ENCODE measurements at regions not wholly inside any gene's neighbourhood (a gene's known extent, or its start where the extent isn't known, plus 50 kb on each side); places are given as distances from the start of the nearest gene placed in this dataset.

DNA sequence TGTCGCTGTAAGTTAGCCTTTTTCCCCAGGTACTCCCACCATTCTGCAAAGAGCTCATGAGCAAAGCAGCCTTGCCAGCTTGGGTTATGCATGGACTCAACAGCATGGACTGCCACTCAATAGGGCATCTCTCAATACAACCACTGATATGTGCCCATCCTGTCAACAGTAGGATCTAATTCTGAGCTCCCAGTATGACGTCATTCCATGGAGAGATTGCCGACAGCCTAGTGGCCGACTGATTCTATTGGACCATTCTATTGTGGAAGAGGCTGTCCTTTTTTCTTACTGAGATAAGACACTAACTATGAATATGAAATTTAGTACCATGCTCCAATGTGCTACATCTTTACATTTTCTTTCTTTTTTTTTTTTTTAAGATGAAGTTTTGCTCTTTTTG is 2389.0 kb upstream of the AGA start:
- Histone ChIP-seq H3K79me2 (ENCODE audit: control insufficient read depth, insufficient read depth, low read length) (no peaks in the 10 kb centered on the region), H3K4me2 (ENCODE audit: low read length) (no peak overlapping the region), H2BK120ac (ENCODE audit: low read depth, low read length) (no peak overlapping the region), H3K79me1 (ENCODE audit: low read length) (no peaks in the 10 kb centered on the region), H3K36me3 (ENCODE audit: control insufficient read depth, insufficient read depth, low read length) (no peaks in the 10 kb centered on the region), H3K4ac (ENCODE audit: low read depth, low read length) (no peak overlapping the region), H2AK5ac (ENCODE audit: low read length) (no peak overlapping the region), H2BK5ac (ENCODE audit: low read length) (no peak overlapping the region), H3K27me3 (ENCODE audit: insufficient read depth, low read length, poor library complexity) (no peaks in the 10 kb centered on the region), H3K9ac (ENCODE audit: low read length) (no peak overlapping the region), H4K5ac (ENCODE audit: low read length) (no peak overlapping the region), H3K4me1 (ENCODE audit: control insufficient read depth, low read depth, low read length) (no peaks in the 10 kb centered on the region), H3K23ac (ENCODE audit: low read length) (no peak overlapping the region), H4K8ac (ENCODE audit: low read depth, low read length) (no peak overlapping the region), H2BK15ac (replicated peaks; ENCODE audit: low read depth) (no peak overlapping the region), H3K27ac (ENCODE audit: low read depth, low read length) (no peak overlapping the region), H3K18ac (ENCODE audit: low read length) (no peak overlapping the region), H3K4me3 (ENCODE audit: low read length) (no peak overlapping the region), H3K56ac (ENCODE audit: low read length) (no peak overlapping the region)
- DNase-seq: no peak
- no CpG with 5 or more reads among the region's 4 CpGs for WGBS (ENCODE audit: extremely low coverage, insufficient coverage, low lambda C conversion rate)

DNA sequence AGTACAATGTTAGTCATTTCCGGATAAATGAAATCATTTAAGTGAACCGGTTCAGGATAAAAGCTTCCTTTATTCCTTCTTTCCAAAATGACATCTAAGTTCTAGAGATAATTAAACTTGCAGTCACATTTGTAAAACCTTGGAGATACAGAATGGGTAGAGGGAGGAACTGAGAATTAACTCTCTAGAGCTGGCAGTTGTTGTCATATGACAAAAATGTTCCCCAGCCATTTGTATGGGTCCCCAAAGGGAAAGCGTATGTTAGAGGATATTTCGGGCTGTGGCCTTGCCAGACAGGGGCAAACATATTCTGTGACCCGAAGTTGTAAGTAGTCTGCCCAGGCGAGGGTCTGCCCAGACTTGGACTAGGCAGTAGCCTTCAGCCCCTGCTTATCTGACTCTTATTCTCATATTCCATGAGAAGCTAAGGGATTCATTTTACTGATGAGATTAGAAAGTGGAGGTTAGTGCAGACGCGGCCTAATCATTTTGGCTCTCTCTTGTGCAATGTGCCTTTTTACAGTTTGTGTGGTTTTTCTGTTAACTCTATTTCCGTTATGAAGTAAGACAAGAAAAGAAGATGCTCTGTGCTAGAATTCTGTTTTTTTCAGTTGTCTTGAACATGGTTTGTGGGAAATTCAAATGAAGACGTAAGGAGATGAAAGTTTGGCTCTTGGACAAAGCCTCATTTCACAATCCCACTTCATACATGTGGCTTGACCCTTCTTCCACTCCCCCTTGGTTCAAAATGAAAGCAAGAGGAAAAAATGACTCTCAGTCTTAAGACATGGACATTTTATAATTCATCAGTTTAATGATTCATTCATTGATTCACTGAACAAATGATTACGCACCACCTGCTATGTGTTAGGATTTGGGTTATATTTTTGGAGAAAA is 2394.2 kb upstream of the AGA start:
- Histone ChIP-seq H3K27ac (ENCODE audit: low read depth, low read length) (no peak overlapping the region), H3K9ac (ENCODE audit: low read length) (no peak overlapping the region)
- no CpG with 5 or more reads among the region's 11 CpGs for WGBS (ENCODE audit: extremely low coverage, insufficient coverage, low lambda C conversion rate)

DNA sequence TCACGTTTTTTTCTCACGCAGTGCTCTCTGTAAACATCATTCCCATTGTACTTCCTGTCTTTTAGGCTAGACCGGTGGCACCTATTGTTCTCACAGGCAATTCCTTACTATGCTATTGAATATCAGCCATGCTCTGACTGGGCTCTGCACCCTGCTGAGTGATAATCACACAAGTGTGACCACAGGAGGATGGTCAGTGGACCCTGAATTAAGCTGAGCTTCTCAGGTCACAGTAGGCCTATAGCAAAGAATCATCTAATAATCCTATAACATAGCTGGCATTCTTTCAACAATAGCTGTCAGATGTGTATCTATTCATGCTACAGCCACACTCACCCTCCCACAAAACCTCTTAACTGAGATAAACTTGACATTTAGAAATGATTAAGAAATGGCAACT is 2399.8 kb upstream of the TENM3 start:
- WGBS (ENCODE audit: extremely low coverage, insufficient coverage, low lambda C conversion rate): no CpG with 5 or more reads among the region's 3 CpGs
- DNase-seq: peak; percentile 96
- no peak overlapping the region for H3K18ac ChIP-seq (ENCODE audit: low read length)

More for the DNA sequence above, 2394.2 kb upstream of the AGA start:
- Histone ChIP-seq H3K79me2 (ENCODE audit: control insufficient read depth, insufficient read depth, low read length) (no peaks in the 10 kb centered on the region), H3K4me1 (ENCODE audit: control insufficient read depth, low read depth, low read length) (no peaks in the 10 kb centered on the region), H3K18ac (ENCODE audit: low read length) (no peak overlapping the region), H3K79me1 (ENCODE audit: low read length) (no peaks in the 10 kb centered on the region), H2BK5ac (ENCODE audit: low read length) (no peak overlapping the region), H2BK120ac (ENCODE audit: low read depth, low read length) (no peak overlapping the region), H3K36me3 (ENCODE audit: control insufficient read depth, insufficient read depth, low read length) (no peaks in the 10 kb centered on the region), H4K5ac (ENCODE audit: low read length) (no peak overlapping the region), H4K8ac (ENCODE audit: low read depth, low read length) (no peak overlapping the region), H3K4me3 (ENCODE audit: low read length) (no peak overlapping the region), H3K27me3 (ENCODE audit: insufficient read depth, low read length, poor library complexity) (no peaks in the 10 kb centered on the region), H3K4ac (ENCODE audit: low read depth, low read length) (no peak overlapping the region), H3K56ac (ENCODE audit: low read length) (no peak overlapping the region), H2AK5ac (ENCODE audit: low read length) (no peak overlapping the region), H3K4me2 (ENCODE audit: low read length) (no peak overlapping the region), H3K23ac (ENCODE audit: low read length) (no peak overlapping the region), H2BK15ac (replicated peaks; ENCODE audit: low read depth) (no peak overlapping the region)
- no peak for DNase-seq

DNA sequence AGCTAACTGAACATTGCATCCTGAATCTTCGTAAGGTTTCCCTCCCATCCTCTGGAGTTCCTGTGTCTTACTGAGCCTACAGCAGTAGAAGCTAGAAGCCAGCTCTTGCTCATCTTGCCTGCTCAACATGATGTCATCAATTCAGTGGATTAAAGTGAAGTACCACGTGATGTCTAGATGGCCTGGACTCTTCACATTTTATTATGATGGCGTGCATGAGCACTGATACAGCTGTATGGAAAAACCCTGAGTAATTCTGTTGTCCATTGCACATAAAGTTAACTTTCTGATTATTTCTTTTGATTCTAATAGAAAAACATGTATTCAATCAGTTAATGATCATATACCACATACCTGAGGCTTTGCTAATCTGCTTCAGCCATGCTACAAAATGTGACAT is 2387.7 kb upstream of the TENM3 start:
- Histone ChIP-seq H2BK5ac (ENCODE audit: low read length) (no peak overlapping the region), H3K36me3 (ENCODE audit: control insufficient read depth, insufficient read depth, low read length) (no peaks in the 10 kb centered on the region), H3K4ac (ENCODE audit: low read depth, low read length) (no peak overlapping the region), H3K56ac (ENCODE audit: low read length) (no peak overlapping the region), H3K4me2 (ENCODE audit: low read length) (no peak overlapping the region), H3K4me3 (ENCODE audit: low read length) (no peak overlapping the region), H3K4me1 (ENCODE audit: control insufficient read depth, low read depth, low read length) (no peaks in the 10 kb centered on the region), H2BK120ac (ENCODE audit: low read depth, low read length) (no peak overlapping the region), H3K79me2 (ENCODE audit: control insufficient read depth, insufficient read depth, low read length) (no peaks in the 10 kb centered on the region), H3K27me3 (ENCODE audit: insufficient read depth, low read length, poor library complexity) (no peaks in the 10 kb centered on the region), H3K18ac (ENCODE audit: low read length) (no peak overlapping the region), H3K27ac (ENCODE audit: low read depth, low read length) (no peak overlapping the region), H2AK5ac (ENCODE audit: low read length) (no peak overlapping the region), H4K5ac (ENCODE audit: low read length) (no peak overlapping the region), H4K8ac (ENCODE audit: low read depth, low read length) (no peak overlapping the region), H3K9ac (ENCODE audit: low read length) (no peak overlapping the region), H3K23ac (ENCODE audit: low read length) (no peak overlapping the region), H3K79me1 (ENCODE audit: low read length) (no peaks in the 10 kb centered on the region), H2BK15ac (replicated peaks; ENCODE audit: low read depth) (no peak overlapping the region)
- DNase-seq: no peak
- no CpG with 5 or more reads among the region's 3 CpGs for WGBS (ENCODE audit: extremely low coverage, insufficient coverage, low lambda C conversion rate)

More for the DNA sequence above, 2399.8 kb upstream of the TENM3 start:
- H2BK5ac ChIP-seq (ENCODE audit: low read length): no peak overlapping the region
- no peaks in the 10 kb centered on the region for H3K27me3 ChIP-seq (ENCODE audit: insufficient read depth, low read length, poor library complexity)
- H2BK120ac ChIP-seq (ENCODE audit: low read depth, low read length): no peak overlapping the region
- no peak overlapping the region for H3K23ac ChIP-seq (ENCODE audit: low read length)
- no peaks in the 10 kb centered on the region for H3K79me2 ChIP-seq (ENCODE audit: control insufficient read depth, insufficient read depth, low read length)
- no peak overlapping the region for H3K56ac ChIP-seq (ENCODE audit: low read length)
- no peak overlapping the region for H2AK5ac ChIP-seq (ENCODE audit: low read length)
- H3K9ac ChIP-seq (ENCODE audit: low read length): no peak overlapping the region
- no peak overlapping the region for H4K5ac ChIP-seq (ENCODE audit: low read length)
- no peaks in the 10 kb centered on the region for H3K79me1 ChIP-seq (ENCODE audit: low read length)
- no peak overlapping the region for H3K27ac ChIP-seq (ENCODE audit: low read depth, low read length)
- no peak overlapping the region for H3K4me2 ChIP-seq (ENCODE audit: low read length)
- H4K8ac ChIP-seq (ENCODE audit: low read depth, low read length): no peak overlapping the region
- no peak overlapping the region for H3K4me3 ChIP-seq (ENCODE audit: low read length)
- H2BK15ac ChIP-seq (replicated peaks; ENCODE audit: low read depth): no peak overlapping the region
- no peaks in the 10 kb centered on the region for H3K36me3 ChIP-seq (ENCODE audit: control insufficient read depth, insufficient read depth, low read length)
- no peak overlapping the region for H3K4ac ChIP-seq (ENCODE audit: low read depth, low read length)
- H3K4me1 ChIP-seq (ENCODE audit: control insufficient read depth, low read depth, low read length): no peaks in the 10 kb centered on the region

DNA sequence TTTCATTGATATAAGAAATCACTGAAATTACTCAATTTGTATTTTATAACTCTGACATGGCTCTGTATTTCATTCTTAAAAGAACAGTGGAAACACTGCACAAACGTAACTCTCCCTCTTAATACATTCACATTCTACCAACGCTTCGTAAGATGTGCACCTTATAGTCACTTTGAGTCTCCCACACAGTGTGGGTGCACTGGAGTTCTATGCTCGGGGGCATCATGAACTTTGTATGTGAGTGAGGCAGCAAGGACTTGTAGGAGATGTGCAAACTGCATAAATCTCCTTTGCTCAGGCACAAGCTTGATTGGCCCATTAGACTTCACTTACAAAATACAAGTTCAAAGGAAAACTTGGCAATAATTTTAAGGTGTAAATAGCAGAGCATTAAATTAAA is 2385.0 kb upstream of the TENM3 start:
- Histone ChIP-seq H4K5ac (ENCODE audit: low read length) (no peak overlapping the region), H3K27me3 (ENCODE audit: insufficient read depth, low read length, poor library complexity) (no peaks in the 10 kb centered on the region), H3K79me1 (ENCODE audit: low read length) (no peaks in the 10 kb centered on the region), H2BK5ac (ENCODE audit: low read length) (no peak overlapping the region), H3K4ac (ENCODE audit: low read depth, low read length) (no peak overlapping the region), H3K79me2 (ENCODE audit: control insufficient read depth, insufficient read depth, low read length) (no peaks in the 10 kb centered on the region), H3K36me3 (ENCODE audit: control insufficient read depth, insufficient read depth, low read length) (no peaks in the 10 kb centered on the region), H3K23ac (ENCODE audit: low read length) (no peak overlapping the region), H3K4me2 (ENCODE audit: low read length) (no peak overlapping the region), H3K56ac (ENCODE audit: low read length) (no peak overlapping the region), H3K18ac (ENCODE audit: low read length) (no peak overlapping the region), H2BK15ac (replicated peaks; ENCODE audit: low read depth) (no peak overlapping the region), H4K8ac (ENCODE audit: low read depth, low read length) (no peak overlapping the region), H3K4me1 (ENCODE audit: control insufficient read depth, low read depth, low read length) (no peaks in the 10 kb centered on the region), H3K27ac (ENCODE audit: low read depth, low read length) (no peak overlapping the region), H3K4me3 (ENCODE audit: low read length) (no peak overlapping the region), H2BK120ac (ENCODE audit: low read depth, low read length) (no peak overlapping the region), H3K9ac (ENCODE audit: low read length) (no peak overlapping the region), H2AK5ac (ENCODE audit: low read length) (no peak overlapping the region)
- 100% methylated on average over 3 of the region's 4 CpGs for WGBS (ENCODE audit: extremely low coverage, insufficient coverage, low lambda C conversion rate)
- DNase-seq: no peak

Measured in mesendoderm (in vitro differentiated cells).